DMS 273 (cell line): ENCODE measurements at regions not wholly inside any gene's neighbourhood (a gene's known extent, or its start where the extent isn't known, plus 50 kb on each side); places are given as distances from the start of the nearest gene placed in this dataset.
A peak's percentile ranks its signal among the peaks of the same experiment; 100 is the strongest.

Source experiments
- DNase-seq: peaks from one replicate; lab custom pipeline; 2025; ENCODE audit not compliant: unreplicated experiment; lab: John Stamatoyannopoulos, UW

GRCh38 chr17:74070998-74071679 is 132.3 kb upstream of the RPL38 start:
- DNase-seq: no peak

GRCh38 chr17:74072340-74072739 is 131.1 kb upstream of the RPL38 start:
- DNase-seq: no peak

GRCh38 chr17:74076446-74076845 is 127.0 kb upstream of the RPL38 start:
- DNase-seq: no peak

GRCh38 chr17:74077231-74077630 is 126.2 kb upstream of the RPL38 start:
- no peak for DNase-seq

- no peak for DNase-seq
Observed at GRCh38 chr17:74078363-74078941, 125.0 kb upstream of the RPL38 start.

- peak; percentile 91 for DNase-seq
Observed at GRCh38 chr17:74079537-74080300, 123.8 kb upstream of the RPL38 start.

- peak; percentile 96 for DNase-seq
Observed at GRCh38 chr17:74080656-74081582, 122.6 kb upstream of the RPL38 start.

- peak; percentile 96 for DNase-seq
Observed at GRCh38 chr17:74082886-74083285, 120.6 kb upstream of the RPL38 start.

GRCh38 chr17:74083321-74083720 is 120.2 kb upstream of the RPL38 start:
- DNase-seq: no peak

GRCh38 chr17:74085434-74085833 is 118.0 kb upstream of the RPL38 start:
- DNase-seq: peak; percentile 53

- DNase-seq: no peak
Observed at GRCh38 chr17:74087002-74087585, 116.4 kb upstream of the RPL38 start.

- DNase-seq: peak; percentile 40
Observed at GRCh38 chr17:74088285-74088933, 115.1 kb upstream of the RPL38 start.

- DNase-seq: no peak
Observed at GRCh38 chr17:74088934-74089329, 114.5 kb upstream of the RPL38 start.

GRCh38 chr17:74089380-74089779 is 114.1 kb upstream of the RPL38 start:
- DNase-seq: no peak

- peak; percentile 87 for DNase-seq
Observed at GRCh38 chr17:74089869-74090464, 113.5 kb upstream of the RPL38 start.

GRCh38 chr17:74094651-74095050 is 108.8 kb upstream of the RPL38 start:
- no peak for DNase-seq

- DNase-seq: peak; percentile 36
Observed at GRCh38 chr17:74096456-74096855, 107.0 kb upstream of the RPL38 start.

GRCh38 chr17:74097450-74098135 is 105.9 kb upstream of the RPL38 start:
- no peak for DNase-seq
